Astrocyte of the cerebellum (primary cell): ENCODE measurements at regions not wholly inside any gene's neighbourhood (a gene's known extent, or its start where the extent isn't known, plus 50 kb on each side); places are given as distances from the start of the nearest gene placed in this dataset.
"Not testable (repeated sequence)": the region's sequence is repeated elsewhere in the genome, so short reads cannot be mapped to it uniquely, and the experiment has no call there.

Experiments
- DNase-seq: peaks from one replicate; pipeline ENCODE4 v3.0.0-alpha.2; 2011; ENCODE audit warnings: low read depth
- H3K4me3 ChIP-seq: 2 replicates; pipeline ENCODE4 v1.5.1; 2011; ENCODE audit warnings: mild to moderate bottlenecking, low read depth, low read length, moderate library complexity
- CTCF ChIP-seq: IDR thresholded peaks from 2 replicates; pipeline ENCODE4 v1.5.1; 2012; ENCODE audit warnings: low read length, low read depth, moderate library complexity, mild to moderate bottlenecking; ENCODE audit errors: missing control alignments
- in situ Hi-C: cut with HindIII; loops from 2 replicates; pipeline ENCODE4 v1.10.0; 2017; ENCODE audit warnings: low sequenced_read_pairs

GRCh38 chr2:156778916-156779315 lies 342.7 kb downstream of the GPD2 start:
- no peak for DNase-seq
- no peak for TF ChIP-seq CTCF
- no peak overlapping the region for H3K4me3 ChIP-seq
- in situ Hi-C loops, result no loop called here

- in situ Hi-C loops, result no loop called here
- TF ChIP-seq CTCF, result no peak
- H3K4me3 ChIP-seq, result no peak overlapping the region
- no peak for DNase-seq
Measured at GRCh38 chr2:156779416-156780120, 343.4 kb downstream of the GPD2 start.

- H3K4me3 ChIP-seq, in situ Hi-C loops, DNase-seq: not testable (repeated sequence)
Measured at GRCh38 chr2:156781677-156782076, 345.5 kb downstream of the GPD2 start.

DNA sequence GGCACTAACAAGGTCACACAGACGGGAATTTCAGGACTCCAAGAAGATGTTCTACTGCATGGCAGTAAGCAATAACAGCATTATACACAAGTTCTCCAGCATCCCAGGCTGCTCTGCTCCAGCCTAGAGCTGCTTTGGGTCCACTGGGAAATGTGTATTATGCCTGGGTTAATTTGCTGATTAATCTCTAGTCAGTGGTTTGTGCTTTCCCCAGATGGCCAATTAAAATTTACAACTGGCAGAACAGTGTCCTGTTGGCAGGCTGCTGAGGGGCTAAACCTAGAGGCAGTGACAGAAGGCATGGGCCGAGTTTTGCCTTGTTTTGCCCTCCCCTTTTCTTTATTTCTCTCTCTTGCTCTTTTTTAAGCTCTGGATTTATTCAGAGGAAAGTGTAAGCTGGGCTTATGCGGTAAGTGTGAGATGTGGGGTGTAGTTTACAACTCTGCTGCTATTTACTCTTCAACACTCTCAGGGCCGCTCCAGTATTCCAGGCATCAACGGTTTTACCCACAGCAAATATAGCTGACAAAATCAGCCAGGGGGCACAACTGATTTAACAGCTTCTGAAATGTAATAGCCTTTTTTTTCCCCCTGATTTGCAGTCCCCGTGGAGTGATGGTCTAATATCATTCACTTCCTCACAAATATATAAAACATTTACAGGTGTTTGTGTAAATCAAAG lies 348.0 kb downstream of the GPD2 start:
- H3K4me3 ChIP-seq, result no peak overlapping the region
- in situ Hi-C loops, result no loop called here
- no peak for TF ChIP-seq CTCF
- DNase-seq, result no peak

DNA sequence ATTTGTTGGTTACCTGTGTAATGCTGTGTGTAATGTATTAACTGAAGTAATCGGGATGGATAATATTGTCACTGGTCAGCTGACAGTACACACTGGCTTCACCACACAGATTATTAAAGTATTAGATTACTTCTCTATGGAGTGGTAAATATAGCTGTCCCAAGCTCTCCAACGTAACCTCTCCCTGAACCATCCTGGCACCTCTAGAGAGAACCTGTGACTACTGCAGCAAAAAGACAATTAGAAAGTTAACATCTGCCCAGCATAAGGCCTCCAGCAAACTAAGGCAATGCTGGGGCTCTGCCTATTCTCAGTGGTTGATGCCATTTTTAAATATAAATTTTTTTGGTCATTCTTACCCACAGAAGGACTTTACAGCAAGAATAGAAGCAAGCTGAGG lies 351.3 kb downstream of the GPD2 start:
- no peak for DNase-seq
- in situ Hi-C loops, result no loop called here
- TF ChIP-seq CTCF, result no peak
- no peak overlapping the region for H3K4me3 ChIP-seq

DNA sequence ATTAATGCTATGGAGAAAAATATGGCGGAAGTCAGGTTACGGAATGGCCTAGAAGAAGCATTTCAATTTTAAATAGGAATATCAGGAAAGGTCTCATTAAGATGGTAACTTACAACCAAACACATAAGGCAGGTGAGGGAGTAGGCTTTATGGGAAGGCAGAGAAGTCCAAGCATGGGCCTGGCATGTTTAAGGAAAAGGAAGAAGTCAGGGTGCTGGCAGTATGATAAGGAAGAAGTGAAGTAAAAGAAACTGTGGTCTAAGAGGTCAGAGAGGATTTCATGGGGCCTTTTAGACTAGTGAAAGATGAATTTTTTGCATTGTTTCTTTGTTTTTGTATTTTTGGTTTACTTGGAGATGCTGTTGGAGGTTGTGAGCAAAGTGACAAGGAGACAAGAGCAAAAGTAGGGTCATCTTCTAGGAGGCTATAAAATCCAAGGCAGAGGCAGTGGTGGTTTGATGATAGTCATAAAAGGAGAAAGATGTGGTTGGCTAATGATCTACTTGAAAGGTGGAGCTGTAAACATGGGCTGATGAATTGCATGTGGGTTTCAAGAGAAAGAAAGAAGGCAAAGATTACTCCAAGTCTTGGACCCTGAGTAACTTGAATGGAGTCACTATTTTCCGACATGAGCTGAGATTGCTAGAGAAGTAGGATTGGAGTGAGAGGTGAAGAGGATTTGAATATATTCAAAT lies 354.3 kb downstream of the GPD2 start:
- no peak overlapping the region for H3K4me3 ChIP-seq
- no peak for DNase-seq
- in situ Hi-C loops, result no loop called here
- TF ChIP-seq CTCF, result no peak
